Ishikawa (cell line): ENCODE measurements at regions not wholly inside any gene's neighbourhood (a gene's known extent, or its start where the extent isn't known, plus 50 kb on each side); places are given as distances from the start of the nearest gene placed in this dataset.

Source experiments
- CEBPB ChIP-seq: IDR thresholded peaks from 2 replicates; pipeline ENCODE4 v1.6.1; 2012
- CREB1 ChIP-seq: IDR thresholded peaks from 2 replicates; pipeline ENCODE4 v1.6.1; 2012; ENCODE audit warnings: low read depth
- EGR1 ChIP-seq: IDR thresholded peaks from 2 replicates; pipeline ENCODE4 v1.6.1; 2012
- FOXM1 ChIP-seq: IDR thresholded peaks from 2 replicates; pipeline ENCODE4 v1.6.1; 2012; ENCODE audit warnings: low read depth, borderline replicate concordance
- MAX ChIP-seq: IDR thresholded peaks from 2 replicates; pipeline ENCODE4 v1.6.1; 2012
- NFIC ChIP-seq: IDR thresholded peaks from 2 replicates; pipeline ENCODE4 v1.6.1; 2012
- TAF1 ChIP-seq: IDR thresholded peaks from 2 replicates; pipeline ENCODE4 v1.6.1; 2012; ENCODE audit warnings: low read depth, mild to moderate bottlenecking
- YY1 ChIP-seq: IDR thresholded peaks from 2 replicates; pipeline ENCODE4 v1.6.1; 2012; ENCODE audit warnings: low read depth

GRCh38 chr2:46847185-46847710 lies 68.4 kb downstream of the MCFD2 start:
- TF ChIP-seq YY1 (no peak), MAX (peak; percentile 79), NFIC (peak; percentile 99), TAF1 (no peak), CEBPB (no peak), FOXM1 (peak; percentile 74; the same call in 1 of the 2 replicates), CREB1 (no peak), EGR1 (no peak)
